ENCODE measurements at regions not wholly inside any gene's neighbourhood (a gene's known extent, or its start where the extent isn't known, plus 50 kb on each side); places are given as distances from the start of the nearest gene placed in this dataset.

- no peak for DNase-seq (ENCODE audit: low read depth)
These were observed 160.6 kb upstream of the COL21A1 start for GRCh38 chr6:56407883-56408410.

GRCh38 chr6:56406276-56407269 is 159.2 kb upstream of the COL21A1 start:
- DNase-seq (ENCODE audit: low read depth) = no peak

GRCh38 chr6:56404599-56404998 is 157.2 kb upstream of the COL21A1 start:
- no peak for DNase-seq (ENCODE audit: low read depth)

GRCh38 chr6:56403745-56404144 is 156.4 kb upstream of the COL21A1 start:
- DNase-seq (ENCODE audit: low read depth) = no peak

- DNase-seq (ENCODE audit: low read depth) = no peak
These were observed 154.2 kb upstream of the COL21A1 start for GRCh38 chr6:56401477-56402070.

GRCh38 chr6:56400273-56400672 is 152.9 kb upstream of the COL21A1 start:
- DNase-seq (ENCODE audit: low read depth) = no peak

- no peak for DNase-seq (ENCODE audit: low read depth)
These were observed 152.4 kb upstream of the COL21A1 start for GRCh38 chr6:56399672-56400263.

GRCh38 chr6:56399250-56399671 is 151.9 kb upstream of the COL21A1 start:
- no peak for DNase-seq (ENCODE audit: low read depth)

- DNase-seq (ENCODE audit: low read depth) = no peak
These were observed 149.1 kb upstream of the COL21A1 start for GRCh38 chr6:56396435-56396834.

- no peak for DNase-seq (ENCODE audit: low read depth)
These were observed 146.5 kb upstream of the COL21A1 start for GRCh38 chr6:56393615-56394612.

GRCh38 chr6:56388415-56388755 is 141.0 kb upstream of the COL21A1 start:
- DNase-seq (ENCODE audit: low read depth) = no peak

GRCh38 chr6:56387621-56388414 is 140.4 kb upstream of the COL21A1 start:
- DNase-seq (ENCODE audit: low read depth) = no peak

GRCh38 chr6:56386717-56387116 is 139.3 kb upstream of the COL21A1 start:
- DNase-seq (ENCODE audit: low read depth) = no peak

GRCh38 chr6:56385981-56386593 is 138.7 kb upstream of the COL21A1 start:
- no peak for DNase-seq (ENCODE audit: low read depth)

- no peak for DNase-seq (ENCODE audit: low read depth)
These were observed 135.8 kb upstream of the COL21A1 start for GRCh38 chr6:56383160-56383559.

- no peak for DNase-seq (ENCODE audit: low read depth)
These were observed 135.1 kb upstream of the COL21A1 start for GRCh38 chr6:56382416-56382940.

GRCh38 chr6:56381801-56382251 is 134.4 kb upstream of the COL21A1 start:
- DNase-seq (ENCODE audit: low read depth) = no peak

- DNase-seq (ENCODE audit: low read depth) = no peak
These were observed 133.1 kb upstream of the COL21A1 start for GRCh38 chr6:56380476-56380875.

- no peak for DNase-seq (ENCODE audit: low read depth)
These were observed 131.7 kb upstream of the COL21A1 start for GRCh38 chr6:56378966-56379585.
